Ureter (tissue), 1 donor: ENCODE measurements at regions not wholly inside any gene's neighbourhood (a gene's known extent, or its start where the extent isn't known, plus 50 kb on each side); places are given as distances from the start of the nearest gene placed in this dataset.
"Not testable (repeated sequence)": the region's sequence is repeated elsewhere in the genome, so short reads cannot be mapped to it uniquely, and the experiment has no call there.

ENCODE experiments used
- DNase-seq: peaks from one replicate; pipeline ENCODE4 v3.0.0-alpha.2; 2020; ENCODE audit warnings: low spot score
- donor health status: DM: yes; HTN: yes; CAD: no.

- DNase-seq, result no peak
Observed at GRCh38 chr20:40634891-40635290, 54.1 kb downstream of the MAFB start.

DNA sequence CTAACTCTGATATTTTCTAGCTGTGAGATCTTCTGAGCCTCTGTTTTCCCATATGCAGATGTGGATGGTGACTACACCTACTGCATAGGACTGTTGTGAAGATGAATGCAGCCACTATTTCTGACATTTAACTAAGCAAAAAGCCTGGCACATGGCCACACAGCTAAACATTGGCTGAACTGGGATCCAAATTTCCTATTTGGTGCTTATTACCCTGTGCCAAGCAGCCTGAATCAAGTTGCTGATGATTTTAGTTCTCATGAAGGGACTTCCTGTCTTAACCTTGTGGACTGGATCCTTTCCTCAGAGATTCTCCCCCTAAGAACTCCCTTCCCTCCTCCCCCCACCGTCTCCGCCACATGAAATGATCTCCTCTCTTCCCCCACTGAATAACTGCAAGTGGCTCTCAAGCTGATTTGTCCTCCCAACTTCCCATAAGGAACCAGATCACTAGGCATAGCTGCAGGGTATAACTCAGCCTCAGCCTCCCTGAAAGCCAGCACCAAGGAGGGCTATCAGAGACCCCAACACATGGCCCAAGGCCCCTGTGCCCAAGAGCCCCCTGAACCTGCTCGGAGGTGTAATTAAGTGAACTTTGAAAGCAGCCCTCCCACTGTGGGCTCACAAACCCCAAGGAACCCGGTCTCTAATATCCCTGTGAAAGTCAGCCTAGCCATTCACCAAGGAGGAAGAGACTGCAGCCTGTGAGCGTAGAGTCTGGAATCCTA is 55.7 kb downstream of the MAFB start:
- DNase-seq, result no peak

DNA sequence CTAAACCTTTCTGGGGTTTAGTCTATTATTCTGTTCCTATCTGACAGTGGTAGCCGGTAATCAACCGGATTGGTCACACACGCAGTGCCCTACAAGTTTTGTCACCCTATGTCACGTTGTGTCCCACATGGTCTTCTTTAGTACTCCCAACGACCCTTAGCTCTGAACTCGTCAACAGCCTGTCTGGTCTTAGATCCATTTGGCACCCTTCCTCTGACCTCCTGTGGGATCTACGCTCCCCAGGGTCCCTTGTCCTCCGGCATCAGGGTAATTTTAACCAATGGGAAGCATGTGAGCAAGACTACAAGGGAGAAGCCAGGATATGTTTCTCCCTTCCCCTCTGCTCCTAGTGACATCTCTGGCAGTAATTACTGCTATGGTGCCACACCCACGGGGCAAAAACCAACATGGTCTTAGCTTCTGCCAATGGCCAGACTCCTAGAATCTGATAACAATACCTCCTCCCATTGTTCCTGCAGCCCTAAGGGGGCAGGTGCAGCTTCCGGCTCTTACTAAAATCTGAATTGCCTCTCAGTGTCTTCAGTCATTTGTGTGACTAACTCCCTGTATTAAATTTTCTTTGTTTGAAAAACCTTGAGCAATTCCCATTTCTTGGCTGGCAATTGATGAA is 56.6 kb downstream of the MAFB start:
- DNase-seq, result no peak

DNA sequence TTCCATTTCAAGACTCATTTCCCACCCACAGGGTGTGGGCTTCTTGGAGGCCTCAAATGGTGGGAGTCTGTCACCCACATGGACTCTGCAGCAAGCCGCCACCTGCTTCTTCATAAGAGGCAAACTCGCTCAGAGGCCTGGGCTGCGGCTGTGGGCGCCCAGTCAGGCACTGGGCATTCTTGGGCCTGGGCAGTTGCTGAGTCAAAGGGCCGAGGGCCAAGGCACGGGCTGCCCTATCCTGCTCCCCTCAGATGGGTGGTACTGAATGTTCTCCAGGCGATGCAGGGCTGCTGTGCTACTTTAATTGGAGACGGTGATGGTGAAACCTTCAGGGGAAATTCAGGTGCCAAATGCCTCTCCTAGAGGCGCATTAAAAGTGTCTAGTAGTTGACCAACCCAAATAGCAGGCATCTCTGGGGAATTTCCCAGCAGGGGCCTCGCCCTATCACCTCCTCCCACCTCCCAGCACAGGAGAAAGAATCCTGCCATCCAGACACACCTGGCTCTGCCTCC is 57.9 kb downstream of the MAFB start:
- no peak for DNase-seq

DNA sequence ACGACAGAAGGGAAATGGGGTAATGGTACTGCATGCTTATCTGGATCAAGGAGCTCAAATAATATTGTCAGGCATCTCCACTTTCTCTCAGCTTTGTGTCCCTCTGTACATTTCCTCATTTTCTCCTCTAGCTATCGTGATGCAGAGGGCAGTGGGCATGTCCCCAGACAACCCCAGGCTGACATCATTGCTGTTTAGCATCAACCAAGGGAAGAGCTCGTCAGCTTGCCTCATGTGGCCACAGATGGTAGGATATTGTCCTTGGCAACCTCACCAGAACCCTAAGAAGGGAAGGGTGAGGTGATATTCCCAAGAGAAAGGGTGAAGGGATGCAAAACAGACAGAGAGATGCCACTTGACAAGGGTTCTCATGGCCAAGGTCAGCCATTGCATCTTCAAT is 58.3 kb downstream of the MAFB start:
- no peak for DNase-seq

DNA sequence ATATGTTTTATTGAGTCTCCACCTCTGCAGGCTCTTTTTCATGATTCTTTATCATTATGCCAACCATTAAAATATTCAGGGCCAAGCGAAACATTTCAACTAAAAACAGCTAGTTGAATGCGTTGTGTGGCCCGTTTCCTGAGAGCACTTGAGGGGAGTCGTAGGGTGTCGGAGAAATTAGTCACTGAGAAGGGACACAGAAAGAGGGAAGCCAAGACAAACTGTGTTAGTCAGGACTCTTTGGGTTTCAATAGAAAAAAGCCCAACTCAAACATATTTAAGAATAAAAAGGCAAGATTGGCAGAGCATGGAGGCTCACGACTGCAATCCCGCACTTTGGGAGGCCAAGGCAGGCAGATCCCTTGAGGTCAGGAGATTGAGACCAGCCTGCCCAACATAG is 58.9 kb downstream of the MAFB start:
- no peak for DNase-seq

DNA sequence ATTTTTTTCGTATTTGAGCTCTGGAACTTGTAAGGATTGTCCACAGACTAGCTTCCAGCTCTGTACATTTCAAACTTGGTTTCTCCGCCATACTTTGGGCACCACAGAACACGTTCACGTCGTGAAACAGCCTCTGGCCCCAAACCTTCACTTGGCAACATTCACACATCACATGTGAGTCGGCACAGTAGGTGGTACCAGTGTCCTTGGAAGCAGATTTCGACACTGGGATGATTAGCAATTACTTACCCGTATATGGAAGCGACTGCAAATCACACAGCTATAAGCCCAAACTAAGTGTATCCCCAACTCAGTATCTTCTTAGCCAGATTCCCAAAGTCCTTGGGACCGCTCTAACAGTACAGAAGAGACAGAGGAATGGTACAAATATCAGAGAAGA is 60.2 kb downstream of the MAFB start:
- no peak for DNase-seq

DNA sequence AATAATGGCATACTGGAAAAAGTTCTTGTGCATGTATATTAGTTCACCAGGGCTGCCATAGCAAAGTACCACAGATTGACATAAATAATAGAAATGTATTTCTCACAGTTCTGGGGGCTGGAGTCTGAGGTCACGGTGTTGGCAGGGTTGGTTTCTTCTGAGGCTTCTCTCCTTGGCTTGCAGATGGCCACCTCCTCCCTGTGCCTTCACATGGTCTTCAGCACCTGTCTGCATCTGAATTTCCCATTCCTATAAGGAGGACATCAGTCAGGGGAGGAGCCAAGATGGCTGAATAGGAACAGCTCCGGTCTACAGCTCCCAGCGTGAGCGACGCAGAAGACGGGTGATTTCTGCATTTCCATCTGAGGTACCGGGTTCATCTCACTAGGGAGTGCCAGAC is 70.0 kb downstream of the MAFB start:
- not testable (repeated sequence) for DNase-seq

DNA sequence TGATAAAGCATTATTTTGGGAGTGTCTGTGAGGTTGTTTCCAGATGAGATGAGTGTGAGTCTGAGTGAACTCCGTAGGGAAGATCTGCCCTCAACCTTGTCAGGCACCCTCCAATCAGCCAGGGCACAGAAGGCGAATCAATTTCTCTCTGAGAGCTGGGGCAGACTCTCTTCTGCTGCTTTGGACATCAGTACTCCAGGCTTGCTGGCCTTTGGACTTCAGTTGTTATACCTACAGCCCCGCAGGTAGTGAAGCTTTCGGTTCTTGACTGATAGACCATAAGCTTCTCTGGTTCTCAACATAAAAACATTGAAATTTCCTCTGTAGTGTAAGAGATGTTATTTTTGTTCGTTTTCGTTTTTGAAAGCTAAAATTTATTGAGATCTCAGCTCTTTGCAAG is 71.4 kb downstream of the MAFB start:
- no peak for DNase-seq

GRCh38 chr20:40612837-40613236 is 76.2 kb downstream of the MAFB start:
- DNase-seq, result no peak

GRCh38 chr20:40612247-40612646 is 76.8 kb downstream of the MAFB start:
- DNase-seq, result no peak

GRCh38 chr20:40610730-40611129 is 78.3 kb downstream of the MAFB start:
- DNase-seq, result no peak

- no peak for DNase-seq
Observed at GRCh38 chr20:40607927-40608326, 81.1 kb downstream of the MAFB start.

GRCh38 chr20:40606660-40607059 is 82.4 kb downstream of the MAFB start:
- DNase-seq, result no peak

- no peak for DNase-seq
Observed at GRCh38 chr20:40606237-40606636, 82.8 kb downstream of the MAFB start.

- DNase-seq, result no peak
Observed at GRCh38 chr20:40604416-40604815, 84.6 kb downstream of the MAFB start.

GRCh38 chr20:40603057-40603651 is 85.9 kb downstream of the MAFB start:
- no peak for DNase-seq

- no peak for DNase-seq
Observed at GRCh38 chr20:40602381-40602780, 86.7 kb downstream of the MAFB start.

GRCh38 chr20:40600441-40601219 is 88.4 kb downstream of the MAFB start:
- DNase-seq, result no peak

DNA sequence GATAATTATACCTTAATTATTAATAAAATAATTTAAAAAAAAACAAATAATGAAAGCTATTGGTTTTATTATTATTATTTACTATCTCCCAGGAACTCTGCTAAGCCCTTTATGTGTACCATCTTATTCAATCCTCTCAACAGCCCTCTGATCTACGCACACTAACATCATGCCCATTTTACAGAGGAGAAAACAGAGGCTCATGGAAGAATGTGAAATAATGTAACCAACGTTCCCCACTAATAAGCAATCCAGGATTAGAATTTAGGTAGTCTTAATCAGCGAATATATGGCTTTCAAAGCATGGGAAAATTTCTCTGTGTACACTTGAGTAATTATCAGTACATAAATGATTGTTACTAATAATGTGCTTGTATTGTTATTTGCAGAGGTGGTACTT is 89.0 kb downstream of the MAFB start:
- no peak for DNase-seq

- DNase-seq, result no peak
Observed at GRCh38 chr20:40592941-40593340, 96.1 kb downstream of the MAFB start.

- no peak for DNase-seq
Observed at GRCh38 chr20:40591536-40591935, 97.5 kb downstream of the MAFB start.
